GM18861 (cell line): ENCODE measurements at regions not wholly inside any gene's neighbourhood (a gene's known extent, or its start where the extent isn't known, plus 50 kb on each side); places are given as distances from the start of the nearest gene placed in this dataset.
"Not testable (repeated sequence)": the region's sequence is repeated elsewhere in the genome, so short reads cannot be mapped to it uniquely, and the experiment has no call there.

Experiments
- ATAC-seq: cut with Tn5 transposase; IDR thresholded peaks from one replicate; pipeline ENCODE4 v1.9.1; 2021; ENCODE audit not compliant: unreplicated experiment

DNA sequence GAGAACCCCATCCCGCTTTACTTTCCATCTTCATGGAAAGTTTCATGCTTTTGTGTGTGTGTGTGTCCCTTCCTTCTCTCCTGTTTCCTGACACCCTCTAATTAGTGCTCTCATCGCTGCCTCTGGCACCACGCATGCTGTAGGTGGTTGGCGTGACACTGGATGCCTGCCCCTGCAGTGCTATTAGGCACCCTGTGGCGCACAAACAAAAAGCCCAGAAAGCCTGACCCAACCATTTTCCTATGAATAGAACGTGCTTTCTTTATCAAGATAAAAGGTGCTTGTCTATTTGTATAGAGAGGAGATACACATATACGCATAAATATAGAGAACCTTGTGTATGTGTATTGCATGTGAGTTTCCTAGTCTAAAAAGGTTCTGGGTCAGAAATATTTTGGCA, 120.8 kb upstream of the CDCA7L start:
- ATAC-seq: no peak

DNA sequence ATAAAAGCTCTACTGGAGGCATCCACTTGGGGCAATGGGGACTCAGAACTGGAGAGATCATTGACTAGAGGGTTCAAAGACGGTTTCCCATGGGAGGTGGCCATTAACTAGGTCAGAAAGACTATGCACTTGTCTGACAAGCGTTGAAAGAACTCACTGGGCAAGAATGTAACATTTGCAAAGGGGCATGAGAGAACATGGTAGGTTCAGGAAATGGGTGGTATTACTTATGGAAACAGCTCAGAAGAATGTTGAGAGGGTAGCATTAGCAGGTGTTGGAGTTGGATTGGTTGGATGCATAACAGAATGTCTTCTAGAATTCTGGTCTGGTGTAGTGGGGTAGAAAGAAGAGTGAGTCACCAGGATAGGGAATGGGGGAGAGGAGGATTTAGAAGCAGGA, 119.1 kb upstream of the CDCA7L start:
- ATAC-seq: no peak

GRCh38 chr7:22061775-22062174, 116.1 kb upstream of the CDCA7L start:
- ATAC-seq: no peak

DNA sequence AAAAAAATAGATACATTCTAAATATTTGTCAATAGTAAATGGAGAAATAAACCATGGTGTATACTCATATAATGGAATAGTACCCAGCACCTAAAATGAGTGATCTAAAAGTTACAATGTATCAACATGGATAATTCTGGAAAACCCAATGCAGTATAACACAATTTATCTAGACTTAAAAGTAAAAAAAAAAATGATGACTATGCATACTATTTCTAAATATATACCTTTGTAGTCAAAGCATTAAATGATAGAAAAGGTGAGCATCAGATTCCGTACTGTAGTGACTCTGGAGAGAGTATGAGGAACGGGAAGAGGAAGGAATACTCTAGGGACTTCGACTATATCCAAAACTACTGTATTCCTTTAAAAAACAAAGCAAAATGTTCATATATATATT, 115.2 kb upstream of the CDCA7L start:
- ATAC-seq: no peak

DNA sequence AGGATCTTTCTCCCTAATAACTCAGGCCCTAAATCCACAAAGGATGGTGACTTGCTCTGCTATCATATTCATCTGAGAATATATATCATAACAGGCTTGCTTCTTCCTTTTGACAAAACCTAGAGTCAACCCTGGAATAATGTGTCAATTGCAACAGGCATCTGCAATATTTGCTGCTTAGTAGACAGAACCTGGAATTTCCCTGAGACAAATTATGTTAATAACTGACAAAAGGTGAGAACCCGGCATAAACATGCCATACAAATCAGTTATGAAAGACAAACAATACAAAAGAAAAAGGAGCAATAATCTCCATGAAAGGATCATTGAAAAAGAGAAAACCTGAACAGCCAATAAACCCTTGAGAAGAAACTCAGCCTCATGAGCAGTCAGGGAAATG, 114.5 kb upstream of the CDCA7L start:
- ATAC-seq: no peak

DNA sequence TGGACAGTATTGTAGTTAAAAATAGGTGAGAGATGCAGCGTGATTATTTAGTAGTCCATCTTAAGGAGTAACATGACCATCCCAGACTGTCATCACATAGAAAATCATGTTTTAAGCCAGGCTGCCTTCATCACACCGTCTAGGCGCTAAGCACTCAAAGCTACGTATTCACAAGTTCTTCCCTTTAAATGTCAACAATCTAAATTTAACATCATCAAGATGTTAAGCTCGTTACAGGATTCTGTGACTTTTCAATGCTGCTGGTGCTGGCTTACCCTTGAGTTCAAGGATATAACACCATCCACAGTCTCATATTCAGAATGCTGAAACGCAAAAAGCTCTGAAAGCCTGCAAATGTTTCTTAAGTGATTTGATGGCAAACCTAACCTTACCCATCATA, 109.5 kb upstream of the CDCA7L start:
- no peak for ATAC-seq

GRCh38 chr7:22052674-22053365, 107.1 kb upstream of the CDCA7L start:
- no peak for ATAC-seq

DNA sequence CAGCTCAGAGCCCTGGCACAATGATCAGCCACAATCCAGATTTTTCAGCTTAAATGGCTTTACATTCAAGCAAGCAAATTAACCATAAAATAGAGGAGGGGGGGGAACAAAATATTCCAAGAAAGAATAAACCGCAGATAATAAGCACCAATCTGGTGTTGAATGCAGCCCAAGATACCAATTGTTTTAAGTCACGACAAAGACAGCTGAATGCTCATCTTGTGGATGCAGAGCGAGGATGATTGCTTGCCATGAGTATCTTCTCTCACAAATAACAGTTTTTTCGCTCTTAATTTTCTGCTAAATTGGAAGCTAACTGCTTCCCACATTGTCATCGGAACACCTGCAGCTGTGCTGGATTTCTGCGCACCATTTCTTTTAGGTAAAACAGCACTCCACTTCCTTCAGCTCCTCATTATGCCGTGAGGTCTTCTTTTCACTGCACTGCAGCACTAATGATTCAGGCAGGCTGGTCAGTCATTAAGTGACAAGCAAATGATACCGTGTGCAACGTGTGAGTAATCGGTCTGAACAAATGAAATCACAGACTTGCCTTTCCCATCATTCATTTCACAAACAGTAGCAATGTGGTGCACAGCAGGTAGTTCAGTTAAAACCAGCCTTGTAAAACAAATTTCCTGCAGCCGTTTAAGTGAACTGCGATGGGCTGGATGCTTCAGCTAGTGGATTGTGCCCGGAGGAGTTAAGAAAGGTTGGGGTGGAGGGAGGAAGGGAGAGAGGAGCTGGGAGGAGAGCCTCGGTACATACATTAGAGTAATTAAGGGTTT, 106.4 kb upstream of the CDCA7L start:
- ATAC-seq: no peak

DNA sequence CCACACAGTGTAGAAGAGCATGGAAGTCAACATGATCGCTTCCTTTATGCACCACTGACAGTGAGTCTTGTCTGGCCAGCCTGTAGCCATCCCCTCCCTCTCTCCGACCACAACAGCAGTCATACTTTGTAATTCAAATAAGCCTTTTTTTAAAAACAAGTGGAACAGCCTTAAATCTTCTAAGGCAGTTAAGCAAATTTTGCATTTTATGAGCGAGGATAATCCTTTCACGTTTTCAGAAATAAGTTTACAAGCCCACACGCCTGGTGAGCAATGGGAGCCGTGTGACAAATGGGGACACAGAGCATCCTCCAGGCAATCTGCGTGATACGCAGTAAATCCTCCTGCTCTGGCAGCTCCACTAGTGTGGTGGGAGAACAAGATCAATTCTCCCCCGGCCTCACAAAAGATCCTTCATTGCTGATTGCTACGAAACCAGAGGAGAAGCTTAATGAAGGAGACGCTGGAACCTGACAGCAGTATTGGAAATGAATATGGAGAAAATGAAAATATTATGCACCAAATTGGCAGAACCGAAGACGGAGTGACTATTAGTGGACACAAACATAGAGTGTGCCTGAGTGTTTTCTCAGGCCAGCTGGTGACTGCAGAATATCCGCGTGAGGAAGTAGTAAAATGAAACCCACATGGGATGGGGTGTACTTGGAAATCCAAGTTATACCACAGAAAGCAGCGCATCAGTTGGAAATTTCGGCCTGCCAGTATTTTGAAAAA, 104.2 kb upstream of the CDCA7L start:
- no peak for ATAC-seq

- ATAC-seq: no peak
Observed at GRCh38 chr7:22043367-22043766, 97.7 kb upstream of the CDCA7L start.

DNA sequence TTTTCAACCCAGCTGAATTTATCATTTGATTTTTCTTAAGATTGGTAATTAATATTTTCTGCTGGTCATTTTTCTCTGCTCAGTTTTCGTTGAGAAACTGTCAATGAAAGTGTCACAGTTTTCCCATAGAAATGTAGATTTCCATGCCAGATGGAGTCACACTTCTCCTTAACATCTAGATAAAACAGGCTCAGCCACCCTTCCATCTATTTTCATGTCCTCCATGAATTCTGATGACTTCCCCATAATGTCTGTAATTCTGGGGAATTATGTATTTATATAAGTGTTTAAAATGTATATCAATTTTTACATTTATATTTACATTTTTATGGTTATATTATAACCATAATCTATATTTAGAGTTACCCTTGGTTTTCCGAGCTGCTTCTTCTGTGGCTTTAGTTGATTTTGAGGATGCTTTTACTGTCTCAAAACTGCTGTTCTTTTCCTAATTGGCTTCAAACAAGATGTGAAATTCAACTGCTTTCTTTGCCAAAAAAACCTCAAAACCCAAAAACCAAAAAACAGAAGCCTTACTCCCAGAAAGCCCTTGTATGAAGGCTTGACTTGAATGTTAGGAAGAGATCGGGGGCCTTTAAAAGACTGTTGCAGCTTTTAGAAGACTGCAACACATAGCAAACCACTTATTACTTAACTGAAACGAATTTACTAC, 95.4 kb upstream of the CDCA7L start:
- ATAC-seq: no peak

DNA sequence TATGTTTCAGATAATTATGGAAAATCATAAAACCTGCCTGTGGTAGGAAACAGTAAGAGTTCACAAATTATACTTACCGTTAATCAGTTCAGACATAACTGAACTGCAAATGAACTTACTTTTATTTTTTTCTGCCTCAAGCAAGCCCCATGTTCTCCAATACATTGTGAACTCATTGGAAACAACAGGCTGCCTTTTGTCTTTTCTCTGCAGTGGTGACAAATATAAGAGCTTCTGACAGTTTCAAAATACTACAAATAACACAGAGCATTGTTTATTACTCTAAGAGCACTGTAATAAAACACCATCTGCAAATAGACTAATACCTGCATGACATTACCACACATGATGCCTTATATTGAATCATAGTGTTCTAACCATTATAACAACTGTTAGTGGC, 94.0 kb upstream of the CDCA7L start:
- no peak for ATAC-seq

GRCh38 chr7:22032356-22032755, 86.7 kb upstream of the CDCA7L start:
- ATAC-seq: not testable (repeated sequence)

DNA sequence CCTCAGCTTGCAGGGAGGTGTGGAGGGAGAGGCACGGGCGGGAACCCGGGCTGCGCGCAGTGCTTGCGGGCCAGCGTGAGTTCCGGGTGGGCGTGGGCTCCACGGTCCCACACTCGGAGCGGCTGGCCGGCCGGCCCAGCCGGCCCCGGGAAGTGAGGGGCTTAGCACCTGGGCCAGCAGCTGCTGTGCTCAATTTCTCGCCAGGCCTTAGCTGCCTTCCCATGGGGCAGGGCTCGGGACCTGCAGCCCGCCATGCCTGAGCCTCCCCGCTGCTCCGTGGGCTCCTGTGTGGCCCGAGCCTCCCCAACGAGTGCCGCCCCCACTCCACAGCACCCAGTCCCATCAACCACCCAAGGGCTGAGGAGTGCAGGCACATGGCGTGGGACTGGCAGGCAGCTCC, 83.0 kb upstream of the CDCA7L start:
- ATAC-seq: not testable (repeated sequence)

GRCh38 chr7:22027475-22027874, 81.8 kb upstream of the CDCA7L start:
- ATAC-seq: no peak

DNA sequence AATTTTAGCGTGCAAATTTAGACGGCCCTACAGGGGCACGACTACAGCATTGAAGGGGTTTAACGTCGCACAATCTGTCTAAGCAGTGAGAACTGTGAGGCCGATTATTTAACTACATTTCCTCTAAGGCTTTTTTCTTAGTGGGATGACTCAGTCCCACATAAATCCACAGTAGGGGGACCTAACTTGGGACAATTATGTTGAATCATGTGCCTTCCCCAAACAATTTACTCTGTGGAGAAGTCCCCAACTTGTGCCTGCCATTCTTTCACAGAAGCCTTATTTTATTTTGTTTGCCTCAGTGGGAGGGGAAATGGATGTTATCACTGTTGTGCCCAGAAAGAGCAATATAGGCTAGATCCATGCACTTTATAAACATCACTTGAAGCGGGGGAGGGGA, 80.3 kb upstream of the CDCA7L start:
- ATAC-seq: no peak

- ATAC-seq: no peak
Observed at GRCh38 chr7:22025075-22025474, 79.4 kb upstream of the CDCA7L start.

DNA sequence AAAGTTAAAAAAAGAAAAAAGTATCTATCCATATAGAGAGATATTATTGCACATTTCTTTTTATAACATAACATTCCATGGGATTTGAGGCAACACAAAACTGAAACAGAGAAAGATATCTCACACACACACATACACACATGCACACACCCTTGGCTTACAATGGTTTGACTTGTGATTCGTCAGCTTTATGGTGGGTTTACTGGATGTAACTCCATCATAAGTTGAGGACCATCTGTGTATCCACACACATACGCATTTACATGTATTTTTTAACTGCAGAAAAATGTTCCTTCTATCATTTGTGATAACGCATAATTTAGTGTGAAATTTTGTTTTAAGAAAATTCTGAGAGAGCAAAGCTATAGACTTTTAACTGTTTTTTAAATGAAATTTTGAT, 74.2 kb upstream of the CDCA7L start:
- no peak for ATAC-seq

DNA sequence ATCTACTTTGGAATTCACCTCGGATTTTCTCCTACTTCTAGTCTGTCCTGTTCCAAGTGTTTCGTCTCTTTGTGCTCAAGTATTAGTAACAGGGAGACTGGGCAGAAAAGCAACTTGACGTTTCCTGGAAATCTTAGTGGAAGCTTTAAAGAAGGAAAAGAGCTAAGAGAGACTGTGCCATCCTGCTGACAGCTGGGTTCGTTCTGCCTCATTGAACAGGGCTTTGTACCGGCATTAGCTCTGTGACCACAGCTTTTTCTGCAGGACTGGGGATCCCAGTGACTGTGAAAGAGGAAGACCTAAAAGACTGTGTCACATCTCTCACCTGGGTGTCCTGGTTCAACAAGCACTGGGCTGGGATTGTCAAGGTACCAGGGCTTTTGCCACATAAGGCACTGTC, 70.8 kb upstream of the CDCA7L start:
- peak; percentile 73 for ATAC-seq

GRCh38 chr7:22013711-22014110, 68.0 kb upstream of the CDCA7L start:
- no peak for ATAC-seq

- no peak for ATAC-seq
Observed at GRCh38 chr7:22008683-22009082, 63.0 kb upstream of the CDCA7L start.
